NOMO-1 treated with dmso at 0.1 percent for 144 hours (cell line): ENCODE measurements at regions not wholly inside any gene's neighbourhood (a gene's known extent, or its start where the extent isn't known, plus 50 kb on each side); places are given as distances from the start of the nearest gene placed in this dataset.
"Not testable (repeated sequence)": the region's sequence is repeated elsewhere in the genome, so short reads cannot be mapped to it uniquely, and the experiment has no call there.

Experiments used
- DNase-seq: peaks from one replicate; lab custom pipeline; 2025; ENCODE audit not compliant: unreplicated experiment; lab: John Stamatoyannopoulos, UW

- DNase-seq = no peak
Measured at GRCh38 chr4:28241021-28241420, 1380.4 kb downstream of the STIM2 start.

GRCh38 chr4:28247805-28248204 is 1387.2 kb downstream of the STIM2 start:
- DNase-seq = no peak

GRCh38 chr4:28248269-28248668 is 1387.6 kb downstream of the STIM2 start:
- no peak for DNase-seq

- DNase-seq = no peak
Measured at GRCh38 chr4:28250646-28251045, 1390.0 kb downstream of the STIM2 start.

- no peak for DNase-seq
Measured at GRCh38 chr4:28251831-28252230, 1391.2 kb downstream of the STIM2 start.

GRCh38 chr4:28254003-28254402 is 1393.4 kb downstream of the STIM2 start:
- DNase-seq = no peak

- DNase-seq = no peak
Measured at GRCh38 chr4:28256295-28256694, 1395.7 kb downstream of the STIM2 start.

GRCh38 chr4:28259951-28260350 is 1399.3 kb downstream of the STIM2 start:
- DNase-seq = no peak

GRCh38 chr4:28267166-28267565 is 1406.5 kb downstream of the STIM2 start:
- DNase-seq = no peak

- no peak for DNase-seq
Measured at GRCh38 chr4:28269426-28269825, 1408.8 kb downstream of the STIM2 start.

GRCh38 chr4:28277931-28278330 is 1417.3 kb downstream of the STIM2 start:
- no peak for DNase-seq

GRCh38 chr4:28278676-28279075 is 1418.0 kb downstream of the STIM2 start:
- DNase-seq = no peak

GRCh38 chr4:28279249-28279648 is 1418.6 kb downstream of the STIM2 start:
- no peak for DNase-seq

- DNase-seq = not testable (repeated sequence)
Measured at GRCh38 chr4:28286266-28286665, 1425.6 kb downstream of the STIM2 start.

GRCh38 chr4:28287831-28288233 is 1427.2 kb downstream of the STIM2 start:
- no peak for DNase-seq

GRCh38 chr4:28296239-28296638 is 1435.6 kb downstream of the STIM2 start:
- no peak for DNase-seq

GRCh38 chr4:28310926-28311325 is 1450.3 kb downstream of the STIM2 start:
- no peak for DNase-seq

- DNase-seq = not testable (repeated sequence)
Measured at GRCh38 chr4:28312497-28312896, 1451.9 kb downstream of the STIM2 start.

GRCh38 chr4:28313729-28314713 is 1453.4 kb downstream of the STIM2 start:
- no peak for DNase-seq

GRCh38 chr4:28317221-28317620 is 1456.6 kb downstream of the STIM2 start:
- DNase-seq = no peak

GRCh38 chr4:28334249-28334648 is 1473.6 kb downstream of the STIM2 start:
- no peak for DNase-seq

GRCh38 chr4:28341784-28342183 is 1481.1 kb downstream of the STIM2 start:
- DNase-seq = no peak

- no peak for DNase-seq
Measured at GRCh38 chr4:28350485-28350884, 1489.8 kb downstream of the STIM2 start.
